ENCODE measurements at regions not wholly inside any gene's neighbourhood (a gene's known extent, or its start where the extent isn't known, plus 50 kb on each side); places are given as distances from the start of the nearest gene placed in this dataset.

DNA sequence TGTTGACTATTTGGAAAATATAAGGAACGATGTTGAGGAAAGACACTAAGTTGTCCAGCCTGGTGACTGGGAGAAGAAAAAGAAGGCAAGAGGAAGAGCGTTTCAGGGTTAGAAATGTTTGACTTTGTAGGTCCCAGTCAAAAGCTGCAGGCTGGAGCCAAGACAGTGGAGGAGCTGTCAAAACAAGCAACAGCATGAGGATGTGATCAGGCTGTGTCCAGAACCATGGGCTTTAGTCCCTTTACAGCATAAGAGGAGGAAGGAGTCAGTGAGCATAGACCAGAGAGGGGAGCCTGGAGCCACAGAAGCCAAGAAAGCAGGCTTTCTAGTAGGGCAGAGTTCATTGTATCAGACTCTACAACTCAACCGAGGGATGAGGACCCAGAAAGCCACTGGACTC, 658.5 kb downstream of the BNC2 start:
- Histone ChIP-seq H4K20me1 (ENCODE audit: control insufficient read depth, extremely low read depth, insufficient read depth, low read length) (no peaks in the 10 kb centered on the region), H3K4me1 (ENCODE audit: control insufficient read depth, extremely low read depth, insufficient read depth, low read length) (no peaks in the 10 kb centered on the region), H3K9me3 (ENCODE audit: control insufficient read depth, low read depth, low read length) (no peaks in the 10 kb centered on the region), H3K4me2 (ENCODE audit: control insufficient read depth, extremely low read depth, insufficient read depth, low read depth, low read length) (no peak overlapping the region), H3K27me3 (ENCODE audit: control insufficient read depth, extremely low read depth, insufficient read depth, low read length) (no peaks in the 10 kb centered on the region), H3K4me3 (ENCODE audit: control insufficient read depth in 2 of 3, extremely low read depth in 1 of 3, insufficient read depth in 2 of 3, low read depth in 1 of 3, low read length in 3 of 3) (no peak overlapping the region), H3K27ac (ENCODE audit: control insufficient read depth, insufficient read depth, low read length) (no peak overlapping the region), H3K9me1 (ENCODE audit: control insufficient read depth, extremely low read depth, insufficient read depth, low read length) (no peaks in the 10 kb centered on the region), H3K36me3 (ENCODE audit: control insufficient read depth in 2 of 2, extremely low read depth in 1 of 2, insufficient read depth in 2 of 2, low read length in 2 of 2) (no peaks in the 10 kb centered on the region), H3K9ac (ENCODE audit: control insufficient read depth, extremely low read depth, insufficient read depth, low read length) (no peak overlapping the region), H3K79me2 (ENCODE audit: control insufficient read depth, insufficient read depth, low read length) (no peaks in the 10 kb centered on the region), H2AFZ (ENCODE audit: control insufficient read depth, low read length) (no peak overlapping the region)
- dilution Hi-C loops (cut with MboI; ENCODE audit: extremely low pct_ligation_motif_present, low sequenced_read_pairs) = no loop called here
- FAIRE-seq (no peak), DNase-seq (ENCODE audit: low read depth, low spot score) (no peak)
- no peak for TF ChIP-seq EZH2 (IDR thresholded peaks at IDR 0.05; ENCODE audit: low read length)
- TF ChIP-seq, protein P1, sequence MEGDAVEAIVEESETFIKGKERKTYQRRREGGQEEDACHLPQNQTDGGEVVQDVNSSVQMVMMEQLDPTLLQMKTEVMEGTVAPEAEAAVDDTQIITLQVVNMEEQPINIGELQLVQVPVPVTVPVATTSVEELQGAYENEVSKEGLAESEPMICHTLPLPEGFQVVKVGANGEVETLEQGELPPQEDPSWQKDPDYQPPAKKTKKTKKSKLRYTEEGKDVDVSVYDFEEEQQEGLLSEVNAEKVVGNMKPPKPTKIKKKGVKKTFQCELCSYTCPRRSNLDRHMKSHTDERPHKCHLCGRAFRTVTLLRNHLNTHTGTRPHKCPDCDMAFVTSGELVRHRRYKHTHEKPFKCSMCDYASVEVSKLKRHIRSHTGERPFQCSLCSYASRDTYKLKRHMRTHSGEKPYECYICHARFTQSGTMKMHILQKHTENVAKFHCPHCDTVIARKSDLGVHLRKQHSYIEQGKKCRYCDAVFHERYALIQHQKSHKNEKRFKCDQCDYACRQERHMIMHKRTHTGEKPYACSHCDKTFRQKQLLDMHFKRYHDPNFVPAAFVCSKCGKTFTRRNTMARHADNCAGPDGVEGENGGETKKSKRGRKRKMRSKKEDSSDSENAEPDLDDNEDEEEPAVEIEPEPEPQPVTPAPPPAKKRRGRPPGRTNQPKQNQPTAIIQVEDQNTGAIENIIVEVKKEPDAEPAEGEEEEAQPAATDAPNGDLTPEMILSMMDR (optimal IDR thresholded peaks at IDR 0.05 in 1 of 3, IDR thresholded peaks at IDR 0.05 in 1 of 3, conservative IDR thresholded peaks at IDR 0.05 in 1 of 3; ENCODE audit: extremely low read depth in 1 of 3, insufficient read depth in 2 of 3, low read length in 3 of 3) = no peak

DNA sequence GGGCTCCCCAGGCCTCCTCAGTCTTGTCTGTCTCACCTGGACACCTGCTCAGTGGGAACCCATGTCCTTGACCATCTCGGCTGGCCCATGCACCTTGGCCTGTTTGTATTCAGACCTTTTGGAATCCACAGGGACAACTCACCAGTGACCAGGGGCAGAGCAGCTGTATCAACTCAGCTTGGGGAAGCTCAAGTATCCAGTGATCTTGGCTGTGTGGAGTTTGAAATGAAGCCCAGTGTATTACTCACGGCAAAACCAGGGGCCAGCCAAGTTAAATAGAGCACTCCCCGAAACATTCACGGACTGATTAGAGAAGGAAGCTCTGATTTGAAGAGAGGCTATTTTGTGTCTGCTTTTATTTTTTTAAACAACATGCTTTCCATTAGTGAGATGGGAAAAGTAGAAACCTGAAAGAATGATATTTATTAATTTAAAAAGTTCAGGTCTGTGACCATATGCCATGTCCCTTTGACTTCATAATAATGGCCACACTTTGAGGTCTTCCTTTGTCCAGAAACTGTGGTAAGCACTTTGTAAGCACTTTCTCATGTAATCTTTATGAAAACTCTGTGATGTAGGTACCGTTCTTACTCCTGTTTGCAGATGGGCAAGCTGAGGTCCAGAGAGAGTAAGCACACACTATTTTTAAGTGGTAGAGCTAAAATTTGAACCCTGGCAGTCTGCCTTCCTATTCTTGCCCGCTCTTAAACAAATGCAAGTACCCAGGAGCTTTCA, 656.5 kb downstream of the BNC2 start:
- no peaks in the 10 kb centered on the region for H3K4me1 ChIP-seq (ENCODE audit: control insufficient read depth, extremely low read depth, insufficient read depth, low read length)
- no peaks in the 10 kb centered on the region for H3K36me3 ChIP-seq (ENCODE audit: control insufficient read depth in 2 of 2, extremely low read depth in 1 of 2, insufficient read depth in 2 of 2, low read length in 2 of 2)
- no peaks in the 10 kb centered on the region for H3K79me2 ChIP-seq (ENCODE audit: control insufficient read depth, insufficient read depth, low read length)
- no peaks in the 10 kb centered on the region for H3K9me1 ChIP-seq (ENCODE audit: control insufficient read depth, extremely low read depth, insufficient read depth, low read length)
- no peak overlapping the region for H2AFZ ChIP-seq (ENCODE audit: control insufficient read depth, low read length)
- no peak overlapping the region for H3K4me2 ChIP-seq (ENCODE audit: control insufficient read depth, extremely low read depth, insufficient read depth, low read depth, low read length)
- DNase-seq (ENCODE audit: low read depth, low spot score) (no peak), FAIRE-seq (no peak)
- dilution Hi-C loops (cut with MboI; ENCODE audit: extremely low pct_ligation_motif_present, low sequenced_read_pairs) = no loop called here
- no peaks in the 10 kb centered on the region for H4K20me1 ChIP-seq (ENCODE audit: control insufficient read depth, extremely low read depth, insufficient read depth, low read length)
- H3K27ac ChIP-seq (ENCODE audit: control insufficient read depth, insufficient read depth, low read length) = no peak overlapping the region
- H3K27me3 ChIP-seq (ENCODE audit: control insufficient read depth, extremely low read depth, insufficient read depth, low read length) = no peaks in the 10 kb centered on the region
- TF ChIP-seq EZH2 (IDR thresholded peaks at IDR 0.05; ENCODE audit: low read length) = no peak
- H3K4me3 ChIP-seq (ENCODE audit: control insufficient read depth in 2 of 3, extremely low read depth in 1 of 3, insufficient read depth in 2 of 3, low read depth in 1 of 3, low read length in 3 of 3) = no peak overlapping the region
- H3K9ac ChIP-seq (ENCODE audit: control insufficient read depth, extremely low read depth, insufficient read depth, low read length) = no peak overlapping the region
- no peaks in the 10 kb centered on the region for H3K9me3 ChIP-seq (ENCODE audit: control insufficient read depth, low read depth, low read length)
